PC-3 (cell line): ENCODE measurements at regions not wholly inside any gene's neighbourhood (a gene's known extent, or its start where the extent isn't known, plus 50 kb on each side); places are given as distances from the start of the nearest gene placed in this dataset.
"Not testable (repeated sequence)": the region's sequence is repeated elsewhere in the genome, so short reads cannot be mapped to it uniquely, and the experiment has no call there.

Experiments used
- ATAC-seq: fragments of 200-7000 bp; cut with Tn5 transposase; 2 replicates; pipeline ENCODE4 v1.9.1; 2020; ENCODE audit warnings: mild to moderate bottlenecking, moderate library complexity
- BruUV-seq: library from RNA; stranded (reverse); fragments of 400-500 nt; replicated peaks from 2 replicates; lab custom pipeline; 2021; lab: Mats Ljungman, UMichigan
- CTCF ChIA-PET: fragments of 300-600 bp; sonication (Branson Sonifier 250); formaldehyde crosslinking; loops from one replicate; lab custom pipeline; 2022; ENCODE audit warnings: antibody characterized with exemption; lab: Charles Lee
- POLR2A ChIA-PET: fragments of 300-600 bp; sonication (Branson Sonifier 250); formaldehyde crosslinking; loops from one replicate; lab custom pipeline; 2022; ENCODE audit warnings: antibody characterized with exemption; ENCODE audit not compliant: unreplicated experiment; lab: Charles Lee
- DNase-seq: peaks from one replicate; pipeline ENCODE4 v3.0.0-alpha.2; 2015
- H2AFZ ChIP-seq: fragments of 300-600 bp; sonication (generic); 2 replicates; pipeline ENCODE4 v1.6.0; 2016; ENCODE audit warnings: antibody characterized with exemption, low read length
- H3F3A ChIP-seq: fragments of 300-600 bp; sonication (generic); one replicate; pipeline ENCODE4 v1.6.0; 2017; ENCODE audit warnings: antibody characterized with exemption, low read length, control low read depth, mild to moderate bottlenecking; ENCODE audit not compliant: unreplicated experiment
- H3K27ac ChIP-seq: fragments of 300-600 bp; sonication (generic); 2 replicates; pipeline ENCODE4 v1.5.1; 2016; ENCODE audit warnings: mild to moderate bottlenecking, low read length
- H3K27me3 ChIP-seq: fragments of 300-600 bp; sonication (generic); 2 replicates; pipeline ENCODE4 v1.6.1; 2016; ENCODE audit warnings: low read length, mixed read lengths
- H3K36me3 ChIP-seq: fragments of 300-600 bp; sonication (generic); 2 replicates; pipeline ENCODE4 v1.6.1; 2016; ENCODE audit warnings: low read depth, mixed run types, low read length, mixed read lengths
- H3K4me1 ChIP-seq: fragments of 300-600 bp; sonication (generic); 2 replicates; pipeline ENCODE4 v1.5.1; 2016; ENCODE audit warnings: low read length; ENCODE audit not compliant: insufficient read depth
- H3K4me2 ChIP-seq: fragments of 300-600 bp; sonication (generic); 2 replicates; pipeline ENCODE4 v1.6.0; 2016; ENCODE audit warnings: low read length
- H3K4me3 ChIP-seq: fragments of 300-600 bp; sonication (generic); 2 replicates; pipeline ENCODE4 v1.5.1; 2016; ENCODE audit warnings: mild to moderate bottlenecking, low read length, mixed read lengths
- H3K79me2 ChIP-seq: fragments of 300-600 bp; sonication (generic); 2 replicates; pipeline ENCODE4 v1.6.1; 2017; ENCODE audit warnings: low read length, mixed read lengths
- H3K9ac ChIP-seq: fragments of 300-600 bp; sonication (generic); 2 replicates; pipeline ENCODE4 v1.6.0; 2016; ENCODE audit warnings: mild to moderate bottlenecking, low read length
- H3K9me2 ChIP-seq: fragments of 300-600 bp; sonication (generic); replicated peaks from 2 replicates; pipeline ENCODE4 v1.6.1; 2016; ENCODE audit warnings: mixed run types, low read length, mixed read lengths
- H3K9me3 ChIP-seq: fragments of 300-600 bp; sonication (generic); 2 replicates; pipeline ENCODE4 v1.6.1; 2016; ENCODE audit warnings: low read length, mixed read lengths
- H4K20me1 ChIP-seq: fragments of 300-600 bp; sonication (generic); 2 replicates; pipeline ENCODE4 v1.6.1; 2016; ENCODE audit warnings: low read length, mixed read lengths
- EZH2 ChIP-seq: fragments of 300-600 bp; sonication (generic); IDR thresholded peaks from one replicate; pipeline ENCODE4 v1.6.1; 2017; ENCODE audit warnings: antibody characterized with exemption, mild to moderate bottlenecking, low read length; ENCODE audit not compliant: unreplicated experiment
- EZH2phosphoT487 ChIP-seq: fragments of 300-600 bp; sonication (generic); IDR thresholded peaks from 2 replicates; pipeline ENCODE4 v1.6.1; 2018; ENCODE audit warnings: mild to moderate bottlenecking, antibody characterized with exemption, low read length, borderline replicate concordance
- intact Hi-C: fragments of 100-400 bp; cut with micrococcal nuclease; formaldehyde crosslinking; loops from 2 replicates; pipeline ENCODE4 v1.9.0; 2023
- TF ChIP-seq, protein P1 (sequence below): fragments of 300-600 bp; sonication (generic); conservative IDR thresholded peaks from 2 replicates; pipeline ENCODE4 v1.5.1; 2017; ENCODE audit warnings: antibody characterized with exemption, low read depth, mild to moderate bottlenecking, low read length

DNA sequence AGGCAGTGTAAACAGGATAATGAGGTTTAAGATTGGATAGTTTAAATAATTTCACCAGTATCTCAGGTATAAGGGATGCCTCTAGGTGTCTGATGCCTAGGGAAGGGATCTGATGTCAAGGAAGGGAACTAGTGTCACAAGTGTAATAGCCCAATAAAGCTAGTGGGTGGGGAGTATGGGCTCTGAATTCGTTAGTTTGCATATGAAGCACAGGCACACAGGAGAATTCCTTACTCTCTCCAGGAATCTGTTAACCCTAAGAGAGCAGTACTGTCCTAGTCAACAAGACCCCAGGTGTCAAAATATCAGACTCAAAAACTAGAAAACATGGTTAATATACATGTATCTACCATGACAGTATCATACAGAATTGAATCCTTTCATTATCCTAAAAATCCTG lies 352.5 kb upstream of the CYLC2 start:
- H3K79me2 ChIP-seq: no peaks in the 10 kb centered on the region
- no peak for ATAC-seq
- intact Hi-C loops: no loop called here
- no peak overlapping the region for H2AFZ ChIP-seq
- no peak overlapping the region for H3K9ac ChIP-seq
- H3K9me2 ChIP-seq: no peaks in the 10 kb centered on the region
- POLR2A ChIA-PET: no interaction called here
- H3F3A ChIP-seq: no peaks in the 10 kb centered on the region
- H3K4me2 ChIP-seq: no peak overlapping the region
- no peaks in the 10 kb centered on the region for H3K27me3 ChIP-seq
- BruUV-seq: no TSS peak
- no peaks in the 10 kb centered on the region for H3K4me1 ChIP-seq
- H4K20me1 ChIP-seq: no peaks in the 10 kb centered on the region
- H3K9me3 ChIP-seq: no peaks in the 10 kb centered on the region
- H3K36me3 ChIP-seq: no peaks in the 10 kb centered on the region
- TF ChIP-seq EZH2phosphoT487 (no peak), EZH2 (no peak)
- TF ChIP-seq, protein P1, sequence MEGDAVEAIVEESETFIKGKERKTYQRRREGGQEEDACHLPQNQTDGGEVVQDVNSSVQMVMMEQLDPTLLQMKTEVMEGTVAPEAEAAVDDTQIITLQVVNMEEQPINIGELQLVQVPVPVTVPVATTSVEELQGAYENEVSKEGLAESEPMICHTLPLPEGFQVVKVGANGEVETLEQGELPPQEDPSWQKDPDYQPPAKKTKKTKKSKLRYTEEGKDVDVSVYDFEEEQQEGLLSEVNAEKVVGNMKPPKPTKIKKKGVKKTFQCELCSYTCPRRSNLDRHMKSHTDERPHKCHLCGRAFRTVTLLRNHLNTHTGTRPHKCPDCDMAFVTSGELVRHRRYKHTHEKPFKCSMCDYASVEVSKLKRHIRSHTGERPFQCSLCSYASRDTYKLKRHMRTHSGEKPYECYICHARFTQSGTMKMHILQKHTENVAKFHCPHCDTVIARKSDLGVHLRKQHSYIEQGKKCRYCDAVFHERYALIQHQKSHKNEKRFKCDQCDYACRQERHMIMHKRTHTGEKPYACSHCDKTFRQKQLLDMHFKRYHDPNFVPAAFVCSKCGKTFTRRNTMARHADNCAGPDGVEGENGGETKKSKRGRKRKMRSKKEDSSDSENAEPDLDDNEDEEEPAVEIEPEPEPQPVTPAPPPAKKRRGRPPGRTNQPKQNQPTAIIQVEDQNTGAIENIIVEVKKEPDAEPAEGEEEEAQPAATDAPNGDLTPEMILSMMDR: no peak
- no peak overlapping the region for H3K27ac ChIP-seq
- no peak overlapping the region for H3K4me3 ChIP-seq
- DNase-seq: no peak
- CTCF ChIA-PET: no interaction called here

DNA sequence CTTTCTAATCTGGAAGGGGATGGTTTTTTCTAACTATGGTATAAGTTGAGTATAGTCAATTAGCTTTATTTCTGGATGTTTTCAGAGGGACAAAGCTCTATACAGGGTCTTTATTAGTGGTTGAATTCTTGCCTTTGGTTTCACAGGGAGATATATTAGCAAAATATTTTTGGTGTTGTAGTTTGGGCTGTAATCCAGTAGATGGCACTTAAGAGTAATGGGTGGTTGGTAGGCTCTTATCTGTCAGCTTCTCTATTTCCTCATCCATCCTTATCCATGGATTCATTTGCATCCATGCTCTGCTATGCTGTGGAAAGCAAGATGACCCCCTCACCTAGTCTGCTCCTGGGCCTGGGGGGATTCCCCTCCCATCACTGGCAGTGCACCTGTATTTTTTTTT lies 363.6 kb upstream of the CYLC2 start:
- H3K9ac ChIP-seq: no peak overlapping the region
- H3F3A ChIP-seq: no peaks in the 10 kb centered on the region
- POLR2A ChIA-PET: no interaction called here
- no peaks in the 10 kb centered on the region for H3K36me3 ChIP-seq
- no peak overlapping the region for H3K4me2 ChIP-seq
- ATAC-seq (no peak), DNase-seq (peak; percentile 29)
- CTCF ChIA-PET: interaction anchor here (0.6 to 0.7 kb wide), 2 partner anchors 113 to 209 kb away, joined by 3 to 5 read pairs; no protein-coding TSS in a partner anchor
- no peaks in the 10 kb centered on the region for H3K4me1 ChIP-seq
- no peak overlapping the region for H2AFZ ChIP-seq
- no peak overlapping the region for H3K27ac ChIP-seq
- intact Hi-C loops: loop anchor here (10.0 kb wide), 1 partner anchor 207 kb away; no protein-coding TSS in a partner anchor
- H3K79me2 ChIP-seq: no peaks in the 10 kb centered on the region
- no peaks in the 10 kb centered on the region for H4K20me1 ChIP-seq
- no peaks in the 10 kb centered on the region for H3K9me3 ChIP-seq
- BruUV-seq: no TSS peak
- no peaks in the 10 kb centered on the region for H3K9me2 ChIP-seq
- H3K4me3 ChIP-seq: no peak overlapping the region
- TF ChIP-seq, protein P1: peak; percentile 50; the same call in 1 of the 2 replicates
- TF ChIP-seq EZH2 (no peak), EZH2phosphoT487 (no peak)
- H3K27me3 ChIP-seq: no peaks in the 10 kb centered on the region

DNA sequence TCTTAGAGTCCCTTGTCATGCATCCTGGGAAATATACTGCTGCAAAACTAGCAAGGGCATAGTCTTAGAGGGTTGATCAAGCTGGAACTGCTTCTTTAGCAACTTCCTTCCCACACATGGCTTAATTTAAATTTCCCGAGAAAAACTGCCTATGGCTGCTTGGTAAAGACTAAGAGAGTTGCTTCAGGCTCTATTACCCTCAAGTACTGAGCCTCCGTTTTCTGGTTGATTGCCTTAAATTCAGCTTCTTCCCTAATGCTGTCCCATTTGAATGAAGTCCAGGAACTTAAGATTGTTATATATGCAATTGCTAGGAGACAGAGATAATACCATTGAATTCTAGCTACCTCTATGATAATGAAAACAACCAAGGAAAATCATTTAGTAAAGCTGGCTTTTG lies 385.7 kb upstream of the CYLC2 start:
- intact Hi-C loops: no loop called here
- H3K27me3 ChIP-seq: no peaks in the 10 kb centered on the region
- no peaks in the 10 kb centered on the region for H3K4me1 ChIP-seq
- no peaks in the 10 kb centered on the region for H3K9me3 ChIP-seq
- no peaks in the 10 kb centered on the region for H3F3A ChIP-seq
- POLR2A ChIA-PET: no interaction called here
- no peak overlapping the region for H3K27ac ChIP-seq
- no peaks in the 10 kb centered on the region for H3K9me2 ChIP-seq
- BruUV-seq: no TSS peak
- CTCF ChIA-PET: no interaction called here
- H3K79me2 ChIP-seq: no peaks in the 10 kb centered on the region
- no peak overlapping the region for H3K9ac ChIP-seq
- DNase-seq (no peak), ATAC-seq (no peak)
- H2AFZ ChIP-seq: no peak overlapping the region
- H3K36me3 ChIP-seq: no peaks in the 10 kb centered on the region
- no peak overlapping the region for H3K4me3 ChIP-seq
- TF ChIP-seq, protein P1: no peak
- no peak for TF ChIP-seq EZH2phosphoT487
- TF ChIP-seq EZH2: no peak
- no peak overlapping the region for H3K4me2 ChIP-seq
- H4K20me1 ChIP-seq: no peaks in the 10 kb centered on the region

DNA sequence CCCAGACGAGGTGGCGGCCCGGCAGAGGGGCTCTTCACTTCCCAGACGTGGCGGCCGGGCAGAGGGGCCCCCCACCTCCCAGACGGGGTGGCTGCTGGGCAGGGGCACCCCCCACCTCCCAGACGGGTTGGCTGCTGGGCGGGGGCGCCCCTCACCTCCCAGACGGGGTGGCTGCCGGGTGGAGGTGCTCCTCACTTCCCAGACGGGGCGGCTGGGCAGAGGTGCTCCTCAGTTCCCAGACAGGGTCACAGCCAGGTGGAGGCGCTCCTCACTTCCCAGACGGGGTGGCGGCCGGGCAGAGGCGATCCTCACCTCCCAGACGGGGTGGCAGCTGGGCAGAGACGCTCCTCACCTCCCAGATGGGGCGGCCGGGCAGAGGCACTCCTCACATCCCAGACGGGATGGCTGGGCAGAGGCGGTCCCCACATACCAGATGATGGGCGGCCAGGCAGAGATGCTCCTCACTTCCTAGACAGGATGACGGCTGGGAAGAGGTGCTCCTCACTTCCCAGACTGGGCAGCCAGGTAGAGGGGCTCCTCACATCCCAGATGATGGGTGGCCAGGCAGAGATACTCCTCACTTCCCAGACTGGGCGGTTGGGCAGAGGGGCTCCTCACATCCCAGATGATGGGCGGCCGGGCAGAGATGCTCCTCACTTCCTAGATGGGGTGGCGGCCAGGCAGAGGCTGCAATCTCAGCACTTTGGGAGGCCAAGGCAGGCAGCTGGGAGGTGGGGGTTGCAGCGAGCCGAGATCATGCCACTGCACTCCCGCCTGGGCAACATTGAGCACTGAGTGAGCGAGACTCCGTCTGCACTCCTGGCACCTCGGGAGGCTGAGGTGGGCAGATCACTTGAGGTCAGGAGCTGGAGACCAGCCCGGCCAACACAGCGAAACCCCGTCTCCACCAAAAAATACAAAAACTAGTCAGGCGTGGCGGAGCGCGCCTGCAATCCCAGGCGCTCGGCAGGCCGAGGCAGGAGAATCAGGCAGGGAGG lies 391.6 kb upstream of the CYLC2 start:
- intact Hi-C loops, H3K27me3 ChIP-seq, DNase-seq, H2AFZ ChIP-seq, H3K4me1 ChIP-seq, H3K79me2 ChIP-seq, H3K4me3 ChIP-seq, H3K36me3 ChIP-seq, BruUV-seq, H4K20me1 ChIP-seq, H3F3A ChIP-seq, CTCF ChIA-PET, H3K27ac ChIP-seq, ATAC-seq, H3K9me2 ChIP-seq, H3K9me3 ChIP-seq, H3K9ac ChIP-seq, H3K4me2 ChIP-seq, POLR2A ChIA-PET: not testable (repeated sequence)
